ENCODE measurements at regions not wholly inside any gene's neighbourhood (a gene's known extent, or its start where the extent isn't known, plus 50 kb on each side); places are given as distances from the start of the nearest gene placed in this dataset.
"Not testable (repeated sequence)": the region's sequence is repeated elsewhere in the genome, so short reads cannot be mapped to it uniquely, and the experiment has no call there.

DNA sequence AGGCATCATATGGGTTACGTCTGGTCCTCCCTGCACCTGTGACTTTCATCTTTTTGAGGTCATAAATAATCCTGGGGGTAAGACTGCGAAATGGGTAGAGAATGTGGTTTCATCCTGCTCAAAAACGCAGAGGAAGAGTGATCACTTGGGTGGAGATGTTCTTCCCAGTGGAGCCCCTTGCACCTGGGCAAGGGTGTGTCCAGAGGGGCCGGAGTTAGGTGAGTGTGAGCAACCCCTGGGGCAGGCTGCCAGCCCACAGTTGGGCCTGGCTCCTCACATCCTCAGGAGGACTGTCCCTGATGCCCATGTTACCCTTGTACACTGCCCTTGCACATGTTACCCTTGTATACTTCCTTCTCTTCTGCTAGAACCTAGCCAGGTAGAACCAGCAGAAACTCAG, 306.6 kb downstream of the BCL2L11 start:
- not testable (repeated sequence) for H3K27ac ChIP-seq; DNase-seq (ENCODE audit: low spot score); H3K4me3 ChIP-seq

GRCh38 chr2:111428915-111429314, 308.2 kb downstream of the BCL2L11 start:
- H3K27ac ChIP-seq; H3K4me3 ChIP-seq; DNase-seq (ENCODE audit: low spot score): not testable (repeated sequence)

- H3K4me3 ChIP-seq; DNase-seq (ENCODE audit: low spot score); H3K27ac ChIP-seq: not testable (repeated sequence)
Observed at GRCh38 chr2:111429353-111429752, 308.6 kb downstream of the BCL2L11 start.

GRCh38 chr2:111430817-111431661, 310.3 kb downstream of the BCL2L11 start:
- not testable (repeated sequence) for H3K4me3 ChIP-seq; H3K27ac ChIP-seq; DNase-seq (ENCODE audit: low spot score)

GRCh38 chr2:111432423-111432822, 311.7 kb downstream of the BCL2L11 start:
- H3K27ac ChIP-seq; DNase-seq (ENCODE audit: low spot score); H3K4me3 ChIP-seq: not testable (repeated sequence)

DNA sequence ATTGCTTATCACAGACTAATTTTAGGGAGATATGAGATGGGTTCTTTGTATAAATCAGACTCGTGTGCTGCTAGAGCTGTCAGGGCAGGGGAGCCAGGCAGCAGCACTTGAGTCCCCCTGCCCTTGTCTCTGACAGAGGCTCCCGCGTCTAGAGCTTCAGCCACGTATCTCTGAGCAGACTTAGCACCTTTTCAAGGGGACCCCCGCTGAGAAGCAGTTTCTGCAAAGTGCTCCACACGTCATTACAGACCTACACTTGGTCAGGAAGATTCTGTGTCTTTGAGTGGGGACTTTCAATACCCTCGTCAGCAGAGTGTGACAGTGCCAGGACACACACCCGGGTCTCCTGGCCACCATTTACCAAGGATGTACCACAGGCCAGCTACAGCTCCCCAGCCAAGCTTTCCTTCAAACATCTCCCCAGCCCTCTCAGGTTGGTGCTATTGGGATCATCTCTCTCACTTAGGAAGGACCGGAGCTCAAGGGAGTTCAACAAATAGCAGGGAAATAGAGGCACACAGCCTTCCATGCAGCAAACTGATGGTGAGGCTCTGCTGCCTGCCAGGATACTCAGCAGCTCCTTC, 312.3 kb downstream of the BCL2L11 start:
- H3K4me3 ChIP-seq; H3K27ac ChIP-seq; DNase-seq (ENCODE audit: low spot score): not testable (repeated sequence)

DNA sequence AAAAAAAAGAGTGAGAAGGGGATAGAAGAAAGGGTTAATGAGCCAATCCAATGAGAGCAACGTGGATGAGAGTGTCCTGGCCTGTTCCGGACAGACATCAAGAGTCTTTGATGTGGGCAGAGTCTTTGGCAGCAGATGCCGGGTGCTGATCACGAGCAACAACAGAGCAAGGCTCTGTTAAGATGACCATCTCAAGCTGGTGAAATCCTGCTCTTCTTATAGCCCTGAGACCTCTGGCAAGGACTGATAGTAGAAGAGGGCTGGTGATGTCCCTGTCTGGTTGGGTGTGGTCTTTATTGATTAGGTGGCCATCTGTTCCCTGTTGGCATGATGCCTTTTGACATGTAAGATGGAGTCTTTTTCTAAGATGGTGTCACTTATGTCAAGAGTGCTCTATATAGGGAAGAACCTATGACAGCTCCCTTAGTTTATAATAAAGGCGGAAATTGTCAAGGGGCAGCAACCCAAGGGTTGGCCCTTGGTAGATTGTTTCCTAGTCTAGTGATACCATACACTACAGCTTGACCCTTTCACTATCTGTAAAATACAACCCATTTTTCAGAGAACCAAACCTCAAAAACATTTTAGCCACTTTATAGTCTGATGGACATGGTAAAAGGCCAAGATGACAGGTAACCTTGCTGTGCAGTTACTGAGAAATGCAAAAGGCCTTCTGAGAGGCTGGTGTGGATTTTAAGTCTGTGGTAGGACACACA, 313.3 kb downstream of the BCL2L11 start:
- not testable (repeated sequence) for DNase-seq (ENCODE audit: low spot score); H3K27ac ChIP-seq; H3K4me3 ChIP-seq

DNA sequence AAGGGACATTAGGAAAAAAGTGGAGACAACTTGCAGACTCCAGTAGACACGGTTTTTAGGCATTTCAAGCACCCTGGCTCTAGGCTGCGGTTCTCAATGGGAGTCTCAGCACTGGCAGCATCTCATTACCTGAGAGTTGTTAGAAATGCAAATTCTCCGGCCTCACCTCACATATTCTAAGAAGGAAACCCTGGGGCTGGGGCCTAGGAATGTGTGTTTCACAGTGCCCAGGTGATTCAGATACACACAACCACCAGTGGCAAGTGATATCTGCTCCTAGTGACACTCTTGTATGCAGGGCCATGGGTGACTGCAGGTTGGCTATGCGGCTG, 313.9 kb downstream of the BCL2L11 start:
- H3K4me3 ChIP-seq; DNase-seq (ENCODE audit: low spot score); H3K27ac ChIP-seq: not testable (repeated sequence)

DNA sequence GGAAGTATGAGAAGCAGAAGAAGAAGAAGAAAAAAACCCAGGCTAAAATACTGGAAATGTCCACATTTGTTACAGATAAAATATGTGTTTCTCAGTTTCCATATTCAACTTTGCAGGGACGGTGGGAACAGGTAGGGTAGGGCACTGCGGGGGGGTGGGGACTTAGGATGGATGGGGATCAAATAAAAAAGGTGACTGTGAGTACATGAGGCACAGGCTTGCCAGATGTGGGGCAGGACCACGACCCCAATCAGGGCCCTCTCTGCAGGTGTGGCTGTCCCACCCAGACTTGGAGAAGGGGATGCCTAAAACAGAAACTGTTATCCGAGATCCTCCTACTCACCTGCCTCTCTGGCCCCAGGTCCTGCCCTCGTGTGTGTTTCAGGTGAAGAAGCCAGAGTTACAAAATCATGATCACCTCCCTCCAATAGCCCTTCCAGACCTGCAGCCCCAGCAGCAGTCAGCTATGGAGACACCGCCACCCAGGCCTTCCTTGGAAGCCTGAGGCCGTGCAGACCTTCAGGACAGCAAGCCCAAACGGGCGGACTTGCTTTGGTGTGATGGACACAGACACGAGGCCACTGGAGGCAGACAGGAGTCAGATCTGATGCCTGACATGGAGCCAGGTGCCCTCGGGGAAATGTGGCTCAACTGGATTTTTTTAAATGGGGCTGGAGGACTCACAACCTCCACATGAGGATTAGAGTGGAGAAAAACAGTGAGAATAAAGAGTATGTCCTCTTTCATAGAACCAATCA, 315.0 kb downstream of the BCL2L11 start:
- not testable (repeated sequence) for H3K27ac ChIP-seq; H3K4me3 ChIP-seq; DNase-seq (ENCODE audit: low spot score)

GRCh38 chr2:111436411-111436810, 315.7 kb downstream of the BCL2L11 start:
- H3K4me3 ChIP-seq; DNase-seq (ENCODE audit: low spot score); H3K27ac ChIP-seq: not testable (repeated sequence)

DNA sequence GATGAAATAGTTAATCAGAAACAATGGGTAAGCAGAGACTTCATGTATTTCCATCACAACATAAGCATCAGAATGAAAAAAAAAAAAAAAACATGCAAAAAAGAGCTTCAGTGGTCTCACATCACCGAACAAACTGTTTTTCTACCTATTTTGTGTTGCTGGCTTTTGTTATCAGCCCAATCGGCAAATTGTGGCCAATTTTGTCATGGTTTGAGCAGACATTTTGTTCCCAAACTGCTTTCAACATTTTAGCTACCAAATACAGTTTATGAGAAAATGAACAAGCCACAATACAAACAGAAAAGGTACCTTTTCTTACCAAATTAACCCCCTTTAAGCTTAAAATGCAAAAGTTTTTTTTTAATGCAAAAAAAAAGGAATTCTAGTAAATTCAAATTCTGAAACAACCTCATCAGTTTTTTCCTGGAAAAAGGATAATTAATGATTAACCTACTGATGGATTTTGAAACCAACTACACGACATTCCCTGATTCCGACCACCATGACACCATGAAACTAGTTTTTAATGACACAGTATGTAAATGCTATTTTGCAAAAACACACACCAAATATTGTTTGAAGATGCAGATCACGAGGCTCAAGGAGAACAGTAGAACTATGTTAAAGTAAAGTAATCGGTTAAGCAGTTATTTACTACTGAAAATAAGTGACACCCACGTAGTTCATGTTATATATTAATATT, 316.7 kb downstream of the BCL2L11 start:
- not testable (repeated sequence) for H3K27ac ChIP-seq; DNase-seq (ENCODE audit: low spot score); H3K4me3 ChIP-seq

DNA sequence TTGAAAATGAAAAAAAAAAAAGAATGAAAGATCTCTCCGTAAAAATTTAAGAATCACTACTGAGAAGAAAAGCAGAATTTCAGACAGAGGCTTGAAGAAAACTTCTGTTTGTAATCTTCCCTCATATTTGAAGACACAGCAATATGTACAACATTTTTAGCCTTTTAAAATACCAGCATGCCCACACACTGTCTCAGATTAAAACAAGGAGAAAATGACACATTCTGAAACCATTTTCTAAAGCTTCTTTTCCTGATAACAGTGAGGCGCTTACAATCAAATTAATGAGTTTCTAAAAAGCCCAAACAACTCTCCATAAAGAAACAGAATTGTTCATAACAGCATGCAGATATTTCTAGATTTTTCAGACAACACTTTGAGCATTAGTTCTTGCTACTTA, 317.4 kb downstream of the BCL2L11 start:
- H3K4me3 ChIP-seq; H3K27ac ChIP-seq; DNase-seq (ENCODE audit: low spot score): not testable (repeated sequence)

GRCh38 chr2:111439237-111439636, 318.5 kb downstream of the BCL2L11 start:
- DNase-seq (ENCODE audit: low spot score); H3K4me3 ChIP-seq; H3K27ac ChIP-seq: not testable (repeated sequence)

DNA sequence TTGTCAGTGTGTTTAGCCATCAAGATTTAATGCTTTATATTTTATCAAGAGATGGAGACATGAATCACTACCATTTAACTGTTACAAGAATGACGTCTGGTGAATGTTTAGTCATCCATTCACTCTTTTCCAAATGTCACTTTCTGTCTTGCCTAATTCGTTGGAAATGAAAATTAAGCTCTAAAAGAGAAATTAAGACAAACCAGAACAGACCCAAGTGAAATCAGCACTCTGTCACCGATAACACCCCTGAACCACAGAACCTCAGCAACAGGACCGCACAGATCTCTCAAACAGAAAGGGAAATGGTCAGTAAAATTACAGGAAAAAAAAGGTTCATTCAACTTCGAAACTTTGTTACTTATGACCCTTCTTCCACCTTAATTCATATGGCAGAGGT, 320.9 kb downstream of the BCL2L11 start:
- H3K27ac ChIP-seq; H3K4me3 ChIP-seq; DNase-seq (ENCODE audit: low spot score): not testable (repeated sequence)

- DNase-seq (ENCODE audit: low spot score); H3K4me3 ChIP-seq; H3K27ac ChIP-seq: not testable (repeated sequence)
Observed at GRCh38 chr2:111442767-111443454, 322.2 kb downstream of the BCL2L11 start.

- not testable (repeated sequence) for DNase-seq (ENCODE audit: low spot score); H3K27ac ChIP-seq; H3K4me3 ChIP-seq
Observed at GRCh38 chr2:111444516-111444915, 323.8 kb downstream of the BCL2L11 start.

- not testable (repeated sequence) for H3K27ac ChIP-seq; DNase-seq (ENCODE audit: low spot score); H3K4me3 ChIP-seq
Observed at GRCh38 chr2:111445191-111445929, 324.6 kb downstream of the BCL2L11 start.

Data from coronary artery (tissue), 2 donors.